ENCODE measurements at regions not wholly inside any gene's neighbourhood (a gene's known extent, or its start where the extent isn't known, plus 50 kb on each side); places are given as distances from the start of the nearest gene placed in this dataset.

DNA sequence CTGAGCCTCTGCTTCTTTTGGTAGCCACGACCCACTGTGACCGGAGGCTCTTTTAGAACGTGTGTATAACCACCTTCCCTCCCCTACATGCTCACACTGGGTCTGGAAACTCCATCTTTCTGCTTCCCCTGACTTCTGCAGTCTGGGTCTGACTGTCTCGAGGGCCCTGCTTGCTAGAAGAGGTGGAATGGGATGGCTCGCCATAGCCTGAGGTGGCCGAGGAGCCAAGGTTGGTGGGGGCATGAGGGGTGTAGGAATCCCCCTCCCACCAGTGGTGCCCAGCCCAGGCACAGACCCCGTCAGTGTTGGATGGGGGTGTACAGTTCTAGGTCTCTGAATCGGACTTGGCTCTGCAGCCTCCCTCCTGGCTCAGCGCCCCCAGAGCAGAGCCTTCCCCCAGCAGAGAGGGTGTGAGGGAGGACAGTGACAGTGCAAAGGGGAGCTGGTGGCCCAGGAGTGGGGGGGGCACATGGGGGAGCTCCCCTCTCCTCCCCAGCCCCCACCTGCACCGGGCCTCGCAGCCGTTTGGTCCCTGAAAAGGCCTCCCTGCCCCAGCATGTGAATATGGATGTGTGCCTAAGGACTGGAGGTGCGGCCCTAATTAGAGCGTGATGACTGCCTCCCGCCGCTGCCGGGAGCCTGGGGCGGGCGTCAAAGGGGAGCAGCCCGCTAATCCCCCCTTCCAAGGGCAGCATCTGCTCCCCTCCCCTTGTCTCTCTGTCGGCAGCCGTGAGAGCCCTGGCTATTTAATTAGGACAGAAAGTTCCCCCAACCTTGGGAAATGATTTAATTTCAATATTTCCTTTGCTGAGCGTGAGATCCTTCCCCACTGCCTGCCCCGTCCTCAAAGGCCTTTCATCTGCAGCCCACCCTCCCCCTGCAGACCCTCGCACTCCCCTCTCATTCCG is 196.2 kb upstream of the C14orf180 start:
- no peaks in the 10 kb centered on the region for H3K4me1 Mint-ChIP-seq (ENCODE audit: low read depth, unreplicated experiment)
- no peaks in the 10 kb centered on the region for H3K36me3 Mint-ChIP-seq (ENCODE audit: insufficient read depth, unreplicated experiment)
- POLR2A ChIA-PET = no interaction called here
- TF ChIP-seq, protein P1, sequence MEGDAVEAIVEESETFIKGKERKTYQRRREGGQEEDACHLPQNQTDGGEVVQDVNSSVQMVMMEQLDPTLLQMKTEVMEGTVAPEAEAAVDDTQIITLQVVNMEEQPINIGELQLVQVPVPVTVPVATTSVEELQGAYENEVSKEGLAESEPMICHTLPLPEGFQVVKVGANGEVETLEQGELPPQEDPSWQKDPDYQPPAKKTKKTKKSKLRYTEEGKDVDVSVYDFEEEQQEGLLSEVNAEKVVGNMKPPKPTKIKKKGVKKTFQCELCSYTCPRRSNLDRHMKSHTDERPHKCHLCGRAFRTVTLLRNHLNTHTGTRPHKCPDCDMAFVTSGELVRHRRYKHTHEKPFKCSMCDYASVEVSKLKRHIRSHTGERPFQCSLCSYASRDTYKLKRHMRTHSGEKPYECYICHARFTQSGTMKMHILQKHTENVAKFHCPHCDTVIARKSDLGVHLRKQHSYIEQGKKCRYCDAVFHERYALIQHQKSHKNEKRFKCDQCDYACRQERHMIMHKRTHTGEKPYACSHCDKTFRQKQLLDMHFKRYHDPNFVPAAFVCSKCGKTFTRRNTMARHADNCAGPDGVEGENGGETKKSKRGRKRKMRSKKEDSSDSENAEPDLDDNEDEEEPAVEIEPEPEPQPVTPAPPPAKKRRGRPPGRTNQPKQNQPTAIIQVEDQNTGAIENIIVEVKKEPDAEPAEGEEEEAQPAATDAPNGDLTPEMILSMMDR (IDR thresholded peaks at IDR 0.05; ENCODE audit: insufficient read depth in 1 of 2, low read depth in 1 of 2, low read length in 1 of 2, severe bottlenecking in 1 of 2, unreplicated experiment in 1 of 2) = no peak
- CTCF ChIA-PET = no interaction called here
- H3K4me3 Mint-ChIP-seq (ENCODE audit: unreplicated experiment) = no peak overlapping the region
- peaks cover 16% of the 10 kb centered on the region for H3K9me3 Mint-ChIP-seq (ENCODE audit: unreplicated experiment)
- H3K27me3 Mint-ChIP-seq (ENCODE audit: insufficient read depth, unreplicated experiment) = peaks cover 30% of the 10 kb centered on the region
- intact Hi-C loops (cut with micrococcal nuclease; ENCODE audit: unreplicated experiment) = no loop called here
- Histone ChIP-seq H3K9me3 (0 out of 2 replicates have a peak, but pooled peaks cover 5% of the 10 kb centered on the region), H3K4me3 (ENCODE audit: low read depth, low read length) (no peak overlapping the region), H3K27me3 (replicated peaks; ENCODE audit: control insufficient read depth, insufficient read depth, low read length) (no peaks in the 10 kb centered on the region; the same call in 1 of the 2 replicates), H3K4me1 (no peaks in the 10 kb centered on the region), H3K36me3 (ENCODE audit: control insufficient read depth, insufficient read depth, low read length) (no peaks in the 10 kb centered on the region)
- peak in 1 of 2 experiments; percentile 17 for DNase-seq
- H3K27ac Mint-ChIP-seq (ENCODE audit: unreplicated experiment) = no peak overlapping the region
- BruUV-seq (replicated peaks) = no TSS peak

DNA sequence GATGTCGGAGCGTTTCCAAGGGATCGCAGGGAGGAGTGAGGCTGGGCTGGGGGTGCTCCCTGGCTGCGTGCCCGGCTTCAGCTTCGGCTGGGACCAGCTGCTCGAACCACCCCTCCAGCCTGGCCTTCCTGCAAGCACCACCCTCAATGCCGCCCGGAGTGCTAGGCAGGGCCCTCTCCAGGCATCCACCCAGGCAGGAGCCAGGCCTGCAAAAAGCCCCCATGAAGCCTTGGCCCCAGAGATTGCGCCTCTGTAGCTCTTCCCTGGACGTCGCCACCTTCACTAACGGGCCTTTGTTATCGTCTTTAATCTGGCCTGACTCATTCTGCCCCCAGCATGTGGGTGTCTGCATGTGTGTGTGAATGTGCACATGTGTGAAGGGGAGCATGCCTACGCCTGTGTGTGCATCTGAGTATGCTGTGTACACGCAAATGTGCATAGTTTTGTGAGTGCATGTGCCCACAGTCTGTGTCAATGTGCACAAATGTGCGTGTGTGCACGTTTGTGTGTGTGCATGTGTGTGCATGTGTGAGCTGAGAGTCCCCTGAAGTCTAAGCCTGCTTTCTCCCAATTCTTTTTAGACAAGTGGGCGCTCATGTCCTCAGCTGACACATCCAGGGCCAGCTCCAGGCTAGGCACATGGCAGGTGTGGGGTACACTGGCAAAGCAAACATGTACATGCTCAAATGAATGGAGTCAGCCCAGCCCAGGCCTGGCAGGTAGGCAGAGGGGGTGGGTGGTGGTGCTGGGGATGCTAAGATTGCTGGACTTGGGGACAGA is 195.4 kb upstream of the C14orf180 start:
- H3K4me3 Mint-ChIP-seq (ENCODE audit: unreplicated experiment) = no peak overlapping the region
- no peaks in the 10 kb centered on the region for H3K36me3 Mint-ChIP-seq (ENCODE audit: insufficient read depth, unreplicated experiment)
- Histone ChIP-seq H3K27me3 (replicated peaks; ENCODE audit: control insufficient read depth, insufficient read depth, low read length) (no peaks in the 10 kb centered on the region; the same call in 1 of the 2 replicates), H3K4me1 (no peaks in the 10 kb centered on the region), H3K36me3 (ENCODE audit: control insufficient read depth, insufficient read depth, low read length) (no peaks in the 10 kb centered on the region), H3K4me3 (ENCODE audit: low read depth, low read length) (no peak overlapping the region), H3K9me3 (0 out of 2 replicates have a peak, but pooled peaks cover 5% of the 10 kb centered on the region)
- no TSS peak for BruUV-seq (replicated peaks)
- intact Hi-C loops (cut with micrococcal nuclease; ENCODE audit: unreplicated experiment) = no loop called here
- H3K9me3 Mint-ChIP-seq (ENCODE audit: unreplicated experiment) = peaks cover 16% of the 10 kb centered on the region
- H3K4me1 Mint-ChIP-seq (ENCODE audit: low read depth, unreplicated experiment) = no peaks in the 10 kb centered on the region
- POLR2A ChIA-PET = no interaction called here
- CTCF ChIA-PET = no interaction called here
- no peak overlapping the region for H3K27ac Mint-ChIP-seq (ENCODE audit: unreplicated experiment)
- TF ChIP-seq, protein P1 (IDR thresholded peaks at IDR 0.05; ENCODE audit: insufficient read depth in 1 of 2, low read depth in 1 of 2, low read length in 1 of 2, severe bottlenecking in 1 of 2, unreplicated experiment in 1 of 2) = no peak
- H3K27me3 Mint-ChIP-seq (ENCODE audit: insufficient read depth, unreplicated experiment) = peaks cover 27% of the 10 kb centered on the region
- peak in 1 of 2 experiments; percentile 19 for DNase-seq

DNA sequence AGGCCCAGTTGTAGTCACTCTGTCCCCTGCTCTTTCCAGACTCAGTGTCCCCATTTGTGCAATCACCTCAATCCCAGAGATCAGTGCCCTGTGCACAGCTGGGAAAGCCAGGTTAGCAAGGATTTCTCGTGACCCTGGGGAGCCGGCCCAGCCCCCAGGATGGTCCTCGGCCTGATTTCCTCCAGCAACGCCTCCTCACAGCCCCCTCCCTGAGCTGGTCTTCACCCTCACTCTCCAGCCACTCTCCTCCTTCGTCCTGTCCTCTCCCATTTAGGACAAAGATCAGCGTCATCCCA is 194.8 kb upstream of the C14orf180 start:
- POLR2A ChIA-PET = no interaction called here
- H3K27me3 ChIP-seq (replicated peaks; ENCODE audit: control insufficient read depth, insufficient read depth, low read length) = no peaks in the 10 kb centered on the region; the same call in 1 of the 2 replicates
- peak in 1 of 2 experiments; percentile 14 for DNase-seq

More for the DNA sequence above, 194.8 kb upstream of the C14orf180 start:
- H3K36me3 ChIP-seq (ENCODE audit: control insufficient read depth, insufficient read depth, low read length) = no peaks in the 10 kb centered on the region
- BruUV-seq (replicated peaks) = no TSS peak
- CTCF ChIA-PET = no interaction called here
- intact Hi-C loops (cut with micrococcal nuclease; ENCODE audit: unreplicated experiment) = no loop called here
- TF ChIP-seq, protein P1 (IDR thresholded peaks at IDR 0.05; ENCODE audit: insufficient read depth in 1 of 2, low read depth in 1 of 2, low read length in 1 of 2, severe bottlenecking in 1 of 2, unreplicated experiment in 1 of 2) = no peak
- Mint-ChIP-seq H3K4me3 (ENCODE audit: unreplicated experiment) (no peak overlapping the region), H3K36me3 (ENCODE audit: insufficient read depth, unreplicated experiment) (no peaks in the 10 kb centered on the region), H3K27ac (ENCODE audit: unreplicated experiment) (no peak overlapping the region), H3K9me3 (ENCODE audit: unreplicated experiment) (peaks cover 16% of the 10 kb centered on the region), H3K27me3 (ENCODE audit: insufficient read depth, unreplicated experiment) (peaks cover 24% of the 10 kb centered on the region), H3K4me1 (ENCODE audit: low read depth, unreplicated experiment) (no peaks in the 10 kb centered on the region)
- 0 out of 2 replicates have a peak, but pooled peaks cover 5% of the 10 kb centered on the region for H3K9me3 ChIP-seq
- no peak overlapping the region for H3K4me3 ChIP-seq (ENCODE audit: low read depth, low read length)
- no peaks in the 10 kb centered on the region for H3K4me1 ChIP-seq
